ENCODE measurements at regions not wholly inside any gene's neighbourhood (a gene's known extent, or its start where the extent isn't known, plus 50 kb on each side); places are given as distances from the start of the nearest gene placed in this dataset.

DNA sequence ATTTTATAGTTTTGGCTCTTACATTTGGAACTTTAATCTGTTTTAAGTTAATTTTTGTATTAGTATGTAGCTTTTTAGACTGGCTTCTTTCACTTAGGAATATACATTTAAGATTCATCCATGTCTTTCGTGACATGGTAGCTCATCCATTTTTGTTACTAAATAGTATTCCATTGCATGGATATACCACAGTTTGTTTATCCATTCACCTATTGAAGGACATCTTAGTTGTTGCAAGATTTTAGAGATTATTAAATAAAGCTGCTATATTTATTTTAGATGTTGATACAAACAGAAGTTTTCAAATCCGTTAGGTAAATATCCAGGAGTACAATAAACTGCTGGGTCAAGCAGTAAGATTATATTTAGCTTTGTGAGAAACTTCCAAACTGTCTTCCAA, 58.0 kb upstream of the ZNF521 start:
- TF ChIP-seq, protein P1, sequence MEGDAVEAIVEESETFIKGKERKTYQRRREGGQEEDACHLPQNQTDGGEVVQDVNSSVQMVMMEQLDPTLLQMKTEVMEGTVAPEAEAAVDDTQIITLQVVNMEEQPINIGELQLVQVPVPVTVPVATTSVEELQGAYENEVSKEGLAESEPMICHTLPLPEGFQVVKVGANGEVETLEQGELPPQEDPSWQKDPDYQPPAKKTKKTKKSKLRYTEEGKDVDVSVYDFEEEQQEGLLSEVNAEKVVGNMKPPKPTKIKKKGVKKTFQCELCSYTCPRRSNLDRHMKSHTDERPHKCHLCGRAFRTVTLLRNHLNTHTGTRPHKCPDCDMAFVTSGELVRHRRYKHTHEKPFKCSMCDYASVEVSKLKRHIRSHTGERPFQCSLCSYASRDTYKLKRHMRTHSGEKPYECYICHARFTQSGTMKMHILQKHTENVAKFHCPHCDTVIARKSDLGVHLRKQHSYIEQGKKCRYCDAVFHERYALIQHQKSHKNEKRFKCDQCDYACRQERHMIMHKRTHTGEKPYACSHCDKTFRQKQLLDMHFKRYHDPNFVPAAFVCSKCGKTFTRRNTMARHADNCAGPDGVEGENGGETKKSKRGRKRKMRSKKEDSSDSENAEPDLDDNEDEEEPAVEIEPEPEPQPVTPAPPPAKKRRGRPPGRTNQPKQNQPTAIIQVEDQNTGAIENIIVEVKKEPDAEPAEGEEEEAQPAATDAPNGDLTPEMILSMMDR (conservative IDR thresholded peaks at IDR 0.05): no peak
- TF ChIP-seq EZH2 (IDR thresholded peaks at IDR 0.05; ENCODE audit: low read depth): no peak

Data from PC-9 (cell line).